ENCODE measurements at regions not wholly inside any gene's neighbourhood (a gene's known extent, or its start where the extent isn't known, plus 50 kb on each side); places are given as distances from the start of the nearest gene placed in this dataset.

DNA sequence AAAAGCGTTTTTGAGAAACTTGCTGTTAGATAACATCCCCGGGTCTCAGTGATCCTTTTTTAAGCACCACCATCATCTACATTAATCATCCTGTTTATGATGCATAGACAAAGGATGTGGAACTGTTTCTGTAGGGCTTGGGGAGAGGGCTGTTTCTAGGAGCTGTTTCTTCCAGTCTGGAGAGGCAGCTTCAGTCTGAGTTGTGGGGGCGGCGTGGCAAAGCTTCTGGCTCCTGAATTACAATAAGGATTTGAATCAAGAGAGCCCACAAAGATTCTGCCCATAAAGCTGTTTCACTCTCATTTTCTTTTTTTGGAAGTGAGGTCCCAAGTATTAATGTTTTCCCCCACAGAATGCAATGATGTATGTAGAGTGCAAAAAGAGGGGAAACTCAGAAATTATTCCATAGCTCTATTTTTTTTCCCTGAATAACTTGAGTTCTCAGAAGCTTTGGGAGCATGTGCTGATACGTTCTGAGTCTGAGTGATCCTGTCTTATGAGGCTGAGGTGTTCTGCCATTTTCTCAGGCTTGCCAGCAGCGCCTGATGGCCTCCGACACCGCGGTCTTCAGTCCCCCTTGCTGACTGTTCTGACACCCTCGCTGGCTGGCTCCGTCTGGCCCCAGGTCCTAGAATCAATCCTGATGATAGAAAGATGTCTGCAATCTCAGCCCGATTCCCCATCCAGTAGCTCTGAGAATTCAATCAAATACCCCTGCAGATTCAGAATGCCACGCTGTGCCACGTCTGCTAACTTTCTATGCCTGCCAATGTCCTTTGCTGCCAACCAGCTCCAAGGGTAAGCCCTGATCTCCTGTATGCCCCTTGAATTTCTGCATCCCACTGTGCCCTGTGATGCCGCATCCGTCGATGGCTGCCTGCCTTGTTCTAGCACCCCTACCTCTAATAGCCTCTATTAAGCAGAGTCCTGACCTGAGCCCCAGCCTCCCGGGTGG is 92.4 kb upstream of the AKT3 start:
- TF ChIP-seq, protein P1, sequence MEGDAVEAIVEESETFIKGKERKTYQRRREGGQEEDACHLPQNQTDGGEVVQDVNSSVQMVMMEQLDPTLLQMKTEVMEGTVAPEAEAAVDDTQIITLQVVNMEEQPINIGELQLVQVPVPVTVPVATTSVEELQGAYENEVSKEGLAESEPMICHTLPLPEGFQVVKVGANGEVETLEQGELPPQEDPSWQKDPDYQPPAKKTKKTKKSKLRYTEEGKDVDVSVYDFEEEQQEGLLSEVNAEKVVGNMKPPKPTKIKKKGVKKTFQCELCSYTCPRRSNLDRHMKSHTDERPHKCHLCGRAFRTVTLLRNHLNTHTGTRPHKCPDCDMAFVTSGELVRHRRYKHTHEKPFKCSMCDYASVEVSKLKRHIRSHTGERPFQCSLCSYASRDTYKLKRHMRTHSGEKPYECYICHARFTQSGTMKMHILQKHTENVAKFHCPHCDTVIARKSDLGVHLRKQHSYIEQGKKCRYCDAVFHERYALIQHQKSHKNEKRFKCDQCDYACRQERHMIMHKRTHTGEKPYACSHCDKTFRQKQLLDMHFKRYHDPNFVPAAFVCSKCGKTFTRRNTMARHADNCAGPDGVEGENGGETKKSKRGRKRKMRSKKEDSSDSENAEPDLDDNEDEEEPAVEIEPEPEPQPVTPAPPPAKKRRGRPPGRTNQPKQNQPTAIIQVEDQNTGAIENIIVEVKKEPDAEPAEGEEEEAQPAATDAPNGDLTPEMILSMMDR (IDR thresholded peaks at IDR 0.05; ENCODE audit: unreplicated experiment): no peak
- Mint-ChIP-seq H3K4me3 (ENCODE audit: low read depth, unreplicated experiment) (no peak overlapping the region), H3K36me3 (ENCODE audit: insufficient read depth, unreplicated experiment) (no peaks in the 10 kb centered on the region), H3K4me1 (ENCODE audit: low read depth, unreplicated experiment) (peaks cover 35% of the 10 kb centered on the region), H3K9me3 (ENCODE audit: low read depth, unreplicated experiment) (no peaks in the 10 kb centered on the region), H3K27me3 (ENCODE audit: unreplicated experiment) (no peaks in the 10 kb centered on the region), H3K27ac (ENCODE audit: unreplicated experiment) (no peak overlapping the region)
- CTCF ChIA-PET: no interaction called here
- intact Hi-C loops (cut with micrococcal nuclease; ENCODE audit: unreplicated experiment): no loop called here
- no peak for DNase-seq
- no TSS peak for BruUV-seq (replicated peaks)

DNA sequence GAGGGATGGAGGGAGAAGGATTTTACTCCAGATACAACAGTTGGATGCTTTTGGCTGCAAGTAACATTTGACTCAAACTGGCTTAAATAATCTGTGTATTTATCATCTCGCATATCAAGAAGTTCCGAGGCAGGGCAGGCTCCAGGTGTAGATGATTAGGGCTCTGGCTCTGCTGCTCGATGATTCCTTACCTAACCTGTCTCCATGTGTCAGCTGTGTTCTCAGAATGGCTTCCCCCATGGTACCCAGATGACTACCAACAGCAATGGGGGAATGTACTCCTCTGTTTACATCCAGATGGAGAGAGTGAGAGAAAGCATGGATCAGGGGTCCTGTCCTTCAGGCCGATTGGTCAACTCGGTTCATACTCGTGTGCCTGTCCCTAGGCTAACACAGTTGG is 90.4 kb upstream of the AKT3 start:
- TF ChIP-seq, protein P1 (IDR thresholded peaks at IDR 0.05; ENCODE audit: unreplicated experiment): no peak
- Mint-ChIP-seq H3K4me1 (ENCODE audit: low read depth, unreplicated experiment) (peaks cover 35% of the 10 kb centered on the region), H3K4me3 (ENCODE audit: low read depth, unreplicated experiment) (no peak overlapping the region), H3K27me3 (ENCODE audit: unreplicated experiment) (no peaks in the 10 kb centered on the region), H3K36me3 (ENCODE audit: insufficient read depth, unreplicated experiment) (no peaks in the 10 kb centered on the region), H3K27ac (ENCODE audit: unreplicated experiment) (no peak overlapping the region), H3K9me3 (ENCODE audit: low read depth, unreplicated experiment) (no peaks in the 10 kb centered on the region)
- BruUV-seq (replicated peaks): no TSS peak
- intact Hi-C loops (cut with micrococcal nuclease; ENCODE audit: unreplicated experiment): no loop called here
- CTCF ChIA-PET: no interaction called here
- DNase-seq: no peak

DNA sequence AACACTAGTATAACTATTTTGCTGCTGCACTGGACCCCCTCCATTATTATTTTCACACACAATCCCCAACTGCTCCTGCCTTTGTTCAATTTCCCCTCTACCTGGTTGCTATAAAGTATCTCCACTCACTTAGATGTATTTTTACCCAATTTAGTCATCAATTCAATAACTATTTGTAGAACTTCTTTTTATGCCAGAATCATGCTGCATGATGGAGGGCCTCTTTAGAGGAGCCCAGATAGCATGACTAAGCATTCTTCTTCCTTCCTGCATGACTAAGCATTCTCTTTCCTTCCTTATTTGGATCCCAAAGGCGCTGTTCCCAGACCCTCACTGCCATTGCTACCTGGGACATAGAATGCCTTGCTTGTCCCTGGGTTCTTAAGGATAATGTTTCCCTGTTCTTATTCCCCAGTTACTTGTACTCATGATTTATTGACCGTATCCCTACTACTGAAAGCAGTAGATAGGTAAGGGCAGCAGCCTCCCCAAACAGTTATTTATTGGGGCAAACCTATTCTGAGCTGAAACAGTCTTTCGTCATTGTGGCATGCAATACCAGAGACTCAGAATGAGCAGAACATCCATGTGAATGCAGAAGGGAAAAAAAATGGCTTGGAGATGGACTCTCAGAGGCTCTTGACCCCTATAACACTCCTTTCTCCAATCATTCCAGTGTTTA is 89.3 kb upstream of the AKT3 start:
- TF ChIP-seq, protein P1 (IDR thresholded peaks at IDR 0.05; ENCODE audit: unreplicated experiment): no peak
- no peak overlapping the region for H3K27ac Mint-ChIP-seq (ENCODE audit: unreplicated experiment)
- no peaks in the 10 kb centered on the region for H3K27me3 Mint-ChIP-seq (ENCODE audit: unreplicated experiment)
- H3K9me3 Mint-ChIP-seq (ENCODE audit: low read depth, unreplicated experiment): peaks cover 3% of the 10 kb centered on the region
- intact Hi-C loops (cut with micrococcal nuclease; ENCODE audit: unreplicated experiment): no loop called here
- CTCF ChIA-PET: interaction anchor here (0.6 to 0.7 kb wide), 2 partner anchors 14 to 85 kb away, joined by 3 to 4 read pairs; no protein-coding TSS in a partner anchor
- peaks cover 26% of the 10 kb centered on the region for H3K4me1 Mint-ChIP-seq (ENCODE audit: low read depth, unreplicated experiment)
- DNase-seq: no peak
- no peak overlapping the region for H3K4me3 Mint-ChIP-seq (ENCODE audit: low read depth, unreplicated experiment)
- no TSS peak for BruUV-seq (replicated peaks)
- H3K36me3 Mint-ChIP-seq (ENCODE audit: insufficient read depth, unreplicated experiment): no peaks in the 10 kb centered on the region

DNA sequence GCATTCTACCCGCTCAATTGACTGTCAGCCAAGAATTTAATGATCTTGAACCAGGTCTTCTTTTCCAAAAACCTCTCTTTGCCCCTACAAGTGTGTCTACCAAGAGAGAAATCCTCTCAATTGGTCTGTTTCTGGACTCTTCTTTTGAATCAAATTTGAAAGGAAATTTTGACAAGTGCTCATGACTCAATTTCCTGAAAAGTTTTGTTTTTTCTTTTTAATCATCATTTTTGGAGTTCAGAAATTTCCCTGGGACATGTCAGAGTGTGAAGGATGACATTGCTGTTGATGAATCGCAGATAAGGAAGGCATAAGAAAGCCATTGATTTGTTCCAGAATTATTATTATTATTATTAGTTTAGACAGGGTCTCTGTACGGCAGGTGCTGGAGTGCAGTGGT is 88.2 kb upstream of the AKT3 start:
- CTCF ChIA-PET: interaction anchor here (0.7 kb wide), 1 partner anchor 13 kb away, joined by 3 read pairs; no protein-coding TSS in a partner anchor
- intact Hi-C loops (cut with micrococcal nuclease; ENCODE audit: unreplicated experiment): no loop called here
- no peak for DNase-seq
- Mint-ChIP-seq H3K27me3 (ENCODE audit: unreplicated experiment) (no peaks in the 10 kb centered on the region), H3K9me3 (ENCODE audit: low read depth, unreplicated experiment) (peaks cover 3% of the 10 kb centered on the region), H3K4me3 (ENCODE audit: low read depth, unreplicated experiment) (no peak overlapping the region), H3K36me3 (ENCODE audit: insufficient read depth, unreplicated experiment) (no peaks in the 10 kb centered on the region), H3K27ac (ENCODE audit: unreplicated experiment) (no peak overlapping the region), H3K4me1 (ENCODE audit: low read depth, unreplicated experiment) (peaks cover 16% of the 10 kb centered on the region)
- BruUV-seq (replicated peaks): no TSS peak
- TF ChIP-seq, protein P1 (IDR thresholded peaks at IDR 0.05; ENCODE audit: unreplicated experiment): no peak
